ENCODE measurements at regions not wholly inside any gene's neighbourhood (a gene's known extent, or its start where the extent isn't known, plus 50 kb on each side); places are given as distances from the start of the nearest gene placed in this dataset.

- Histone ChIP-seq H3K36me3 (no peaks in the 10 kb centered on the region), H3K9ac (ENCODE audit: low read depth in 2 of 2, low read length in 2 of 2) (no peak overlapping the region), H3K27me3 (no peaks in the 10 kb centered on the region), H3K27ac (no peak overlapping the region), H3K4me3 (no peak overlapping the region), H3K9me3 (no peaks in the 10 kb centered on the region), H3K4me1 (no peaks in the 10 kb centered on the region)
- TF ChIP-seq CTCF (IDR thresholded peaks at IDR 0.05) = no peak
- intact Hi-C loops (cut with DNase I) = no loop called here
- no peak for DNase-seq
Observed at GRCh38 chr16:17654571-17654970, 183.8 kb upstream of the XYLT1 start.

- no peak for TF ChIP-seq CTCF (IDR thresholded peaks at IDR 0.05)
- Histone ChIP-seq H3K4me3 (no peak overlapping the region), H3K4me1 (no peaks in the 10 kb centered on the region), H3K27me3 (no peaks in the 10 kb centered on the region), H3K9ac (ENCODE audit: low read depth in 2 of 2, low read length in 2 of 2) (no peak overlapping the region), H3K36me3 (no peaks in the 10 kb centered on the region), H3K9me3 (no peaks in the 10 kb centered on the region), H3K27ac (no peak overlapping the region)
- DNase-seq = no peak
- intact Hi-C loops (cut with DNase I) = no loop called here
Observed at GRCh38 chr16:17654142-17654541, 183.4 kb upstream of the XYLT1 start.

- intact Hi-C loops (cut with DNase I) = no loop called here
- no peak for DNase-seq
- Histone ChIP-seq H3K36me3 (no peaks in the 10 kb centered on the region), H3K9ac (ENCODE audit: low read depth in 2 of 2, low read length in 2 of 2) (no peak overlapping the region), H3K27me3 (no peaks in the 10 kb centered on the region), H3K9me3 (no peaks in the 10 kb centered on the region), H3K4me3 (no peak overlapping the region), H3K27ac (no peak overlapping the region), H3K4me1 (no peaks in the 10 kb centered on the region)
- no peak for TF ChIP-seq CTCF (IDR thresholded peaks at IDR 0.05)
Observed at GRCh38 chr16:17647879-17648872, 177.4 kb upstream of the XYLT1 start.

GRCh38 chr16:17643935-17644334, 173.2 kb upstream of the XYLT1 start:
- Histone ChIP-seq H3K4me1 (no peaks in the 10 kb centered on the region), H3K9ac (ENCODE audit: low read depth in 2 of 2, low read length in 2 of 2) (no peak overlapping the region), H3K4me3 (no peak overlapping the region), H3K9me3 (no peaks in the 10 kb centered on the region), H3K27me3 (no peaks in the 10 kb centered on the region), H3K36me3 (no peaks in the 10 kb centered on the region), H3K27ac (no peak overlapping the region)
- DNase-seq = no peak
- no peak for TF ChIP-seq CTCF (IDR thresholded peaks at IDR 0.05)
- intact Hi-C loops (cut with DNase I) = no loop called here

- H3K4me1 ChIP-seq = no peaks in the 10 kb centered on the region
- H3K36me3 ChIP-seq = no peaks in the 10 kb centered on the region
- no peak overlapping the region for H3K9ac ChIP-seq (ENCODE audit: low read depth in 2 of 2, low read length in 2 of 2)
- H3K27me3 ChIP-seq = no peaks in the 10 kb centered on the region
- H3K4me3 ChIP-seq = no peak overlapping the region
- intact Hi-C loops (cut with DNase I) = no loop called here
- H3K27ac ChIP-seq = no peak overlapping the region
- H3K9me3 ChIP-seq = no peaks in the 10 kb centered on the region
- DNase-seq = no peak
- no peak for TF ChIP-seq CTCF (IDR thresholded peaks at IDR 0.05)
Observed at GRCh38 chr16:17641990-17642389, 171.2 kb upstream of the XYLT1 start.
